Duodenal mucosa (tissue), 2 donors: ENCODE measurements at regions not wholly inside any gene's neighbourhood (a gene's known extent, or its start where the extent isn't known, plus 50 kb on each side); places are given as distances from the start of the nearest gene placed in this dataset.

Source experiments
- H3K27ac ChIP-seq: one replicate; pipeline ENCODE4 v1.7.0; 2013; ENCODE audit warnings: low read depth, low read length
- H3K27me3 ChIP-seq, 2 donors: one replicate each; pipeline ENCODE4 v1.7.0; 2013; ENCODE audit warnings: low read length in 2 of 2, control low read depth in 1 of 2; ENCODE audit not compliant: insufficient read depth in 2 of 2, control insufficient read depth in 1 of 2
- H3K36me3 ChIP-seq, 2 donors: one replicate each; pipeline ENCODE4 v1.7.0; 2013; ENCODE audit warnings: low read length in 2 of 2, control low read depth in 1 of 2; ENCODE audit not compliant: insufficient read depth in 2 of 2, control insufficient read depth in 1 of 2
- H3K4me1 ChIP-seq, 2 donors: one replicate each; pipeline ENCODE4 v1.7.0; 2013; ENCODE audit warnings: low read length in 2 of 2, control low read depth in 1 of 2; ENCODE audit not compliant: insufficient read depth in 2 of 2, control insufficient read depth in 1 of 2
- H3K4me3 ChIP-seq, 2 donors: one replicate each; pipeline ENCODE4 v1.7.0; 2013; ENCODE audit warnings: low read length in 2 of 2, low read depth in 1 of 2
- H3K9ac ChIP-seq, 2 donors: one replicate each; pipeline ENCODE4 v1.7.0; 2013; ENCODE audit warnings: low read length in 2 of 2, low read depth in 1 of 2
- H3K9me3 ChIP-seq, 2 donors: one replicate each; pipeline ENCODE4 v1.7.0; 2013; ENCODE audit warnings: low read length in 2 of 2, control low read depth in 1 of 2; ENCODE audit not compliant: control insufficient read depth in 1 of 2

GRCh38 chr9:135224286-135224877 lies 136.9 kb downstream of the OLFM1 start:
- Histone ChIP-seq H3K9ac (no peak overlapping the region), H3K36me3 (no peaks in the 10 kb centered on the region), H3K9me3 (peaks cover 7 to 12% of the 10 kb centered on the region in 2 donors), H3K4me1 (no peaks in the 10 kb centered on the region), H3K27ac (no peak overlapping the region), H3K4me3 (no peak overlapping the region), H3K27me3 (peaks cover 0 to 2% of the 10 kb centered on the region in 2 donors)

- Histone ChIP-seq H3K9ac (no peak overlapping the region), H3K4me1 (no peaks in the 10 kb centered on the region), H3K4me3 (no peak overlapping the region), H3K27ac (no peak overlapping the region), H3K9me3 (peaks cover 7 to 12% of the 10 kb centered on the region in 2 donors), H3K36me3 (no peaks in the 10 kb centered on the region), H3K27me3 (no peaks in the 10 kb centered on the region)
These were observed 137.6 kb downstream of the OLFM1 start for GRCh38 chr9:135224921-135225541.

GRCh38 chr9:135225619-135226228 lies 138.3 kb downstream of the OLFM1 start:
- Histone ChIP-seq H3K27me3 (no peaks in the 10 kb centered on the region), H3K27ac (no peak overlapping the region)

GRCh38 chr9:135226369-135227050 lies 139.0 kb downstream of the OLFM1 start:
- Histone ChIP-seq H3K4me3 (no peak overlapping the region), H3K9me3 (peaks cover 7 to 12% of the 10 kb centered on the region in 2 donors), H3K9ac (no peak overlapping the region), H3K27me3 (no peaks in the 10 kb centered on the region), H3K36me3 (no peaks in the 10 kb centered on the region), H3K27ac (no peak overlapping the region), H3K4me1 (no peaks in the 10 kb centered on the region)

More at GRCh38 chr9:135225619-135226228, 138.3 kb downstream of the OLFM1 start:
- peaks cover 7 to 12% of the 10 kb centered on the region in 2 donors for H3K9me3 ChIP-seq
- H3K4me1 ChIP-seq, result no peaks in the 10 kb centered on the region
- H3K36me3 ChIP-seq, result no peaks in the 10 kb centered on the region
- no peak overlapping the region for H3K4me3 ChIP-seq
- no peak overlapping the region for H3K9ac ChIP-seq

- H3K36me3 ChIP-seq, result no peaks in the 10 kb centered on the region
- H3K4me1 ChIP-seq, result no peaks in the 10 kb centered on the region
- no peak overlapping the region for H3K27ac ChIP-seq
- H3K4me3 ChIP-seq, result no peak overlapping the region
- no peaks in the 10 kb centered on the region for H3K27me3 ChIP-seq
- no peak overlapping the region for H3K9ac ChIP-seq
- peaks cover 7 to 12% of the 10 kb centered on the region in 2 donors for H3K9me3 ChIP-seq
These were observed 140.3 kb downstream of the OLFM1 start for GRCh38 chr9:135227641-135228251.

GRCh38 chr9:135228345-135228982 lies 141.0 kb downstream of the OLFM1 start:
- H3K27me3 ChIP-seq, result no peaks in the 10 kb centered on the region
- H3K36me3 ChIP-seq, result no peaks in the 10 kb centered on the region
- no peaks in the 10 kb centered on the region for H3K4me1 ChIP-seq
- no peak overlapping the region for H3K4me3 ChIP-seq
- H3K9me3 ChIP-seq, result peaks cover 7 to 12% of the 10 kb centered on the region in 2 donors
- H3K9ac ChIP-seq, result no peak overlapping the region
- no peak overlapping the region for H3K27ac ChIP-seq

GRCh38 chr9:135228983-135229625 lies 141.6 kb downstream of the OLFM1 start:
- H3K36me3 ChIP-seq, result no peaks in the 10 kb centered on the region
- no peak overlapping the region for H3K27ac ChIP-seq
- H3K4me3 ChIP-seq, result no peak overlapping the region
- H3K9ac ChIP-seq, result no peak overlapping the region
- no peaks in the 10 kb centered on the region for H3K27me3 ChIP-seq
- H3K9me3 ChIP-seq, result peaks cover 7 to 12% of the 10 kb centered on the region in 2 donors
- H3K4me1 ChIP-seq, result no peaks in the 10 kb centered on the region

- peaks cover 7 to 12% of the 10 kb centered on the region in 2 donors for H3K9me3 ChIP-seq
- H3K27ac ChIP-seq, result no peak overlapping the region
- no peaks in the 10 kb centered on the region for H3K36me3 ChIP-seq
- H3K4me3 ChIP-seq, result no peak overlapping the region
- no peaks in the 10 kb centered on the region for H3K27me3 ChIP-seq
- H3K4me1 ChIP-seq, result no peaks in the 10 kb centered on the region
- H3K9ac ChIP-seq, result no peak overlapping the region
These were observed 142.4 kb downstream of the OLFM1 start for GRCh38 chr9:135229701-135230385.

- H3K4me3 ChIP-seq, result no peak overlapping the region
- no peak overlapping the region for H3K27ac ChIP-seq
- peaks cover 7 to 10% of the 10 kb centered on the region in 2 donors for H3K9me3 ChIP-seq
- H3K4me1 ChIP-seq, result no peaks in the 10 kb centered on the region
- H3K36me3 ChIP-seq, result no peaks in the 10 kb centered on the region
- H3K27me3 ChIP-seq, result no peaks in the 10 kb centered on the region
- no peak overlapping the region for H3K9ac ChIP-seq
These were observed 142.9 kb downstream of the OLFM1 start for GRCh38 chr9:135230386-135230765.
